Stimulated activated CD8-positive, alpha-beta memory T cell treated with anti-CD3 and anti-CD28 coated beads, Interleukin-4, amount 100 ng/mL, for 24 hours (primary cell): ENCODE measurements at regions not wholly inside any gene's neighbourhood (a gene's known extent, or its start where the extent isn't known, plus 50 kb on each side); places are given as distances from the start of the nearest gene placed in this dataset.
"Not testable (repeated sequence)": the region's sequence is repeated elsewhere in the genome, so short reads cannot be mapped to it uniquely, and the experiment has no call there.

Experiments
- DNase-seq: peaks from one replicate; pipeline ENCODE4 v3.0.0-alpha.2; 2020; ENCODE audit warnings: low read depth

- no peak for DNase-seq
Observed at GRCh38 chr3:6706777-6707176, 154.1 kb upstream of the GRM7 start.

- no peak for DNase-seq
Observed at GRCh38 chr3:6709178-6709577, 151.7 kb upstream of the GRM7 start.

- no peak for DNase-seq
Observed at GRCh38 chr3:6714962-6715361, 146.0 kb upstream of the GRM7 start.

GRCh38 chr3:6716420-6716819, 144.5 kb upstream of the GRM7 start:
- DNase-seq: no peak

- no peak for DNase-seq
Observed at GRCh38 chr3:6717026-6717943, 143.6 kb upstream of the GRM7 start.

- no peak for DNase-seq
Observed at GRCh38 chr3:6719999-6720398, 140.9 kb upstream of the GRM7 start.

GRCh38 chr3:6721491-6721890, 139.4 kb upstream of the GRM7 start:
- no peak for DNase-seq

- no peak for DNase-seq
Observed at GRCh38 chr3:6723205-6723604, 137.7 kb upstream of the GRM7 start.

GRCh38 chr3:6726811-6727210, 134.1 kb upstream of the GRM7 start:
- DNase-seq: no peak

GRCh38 chr3:6732807-6733206, 128.1 kb upstream of the GRM7 start:
- DNase-seq: no peak

GRCh38 chr3:6733699-6734394, 127.1 kb upstream of the GRM7 start:
- DNase-seq: no peak

GRCh38 chr3:6734395-6734746, 126.5 kb upstream of the GRM7 start:
- no peak for DNase-seq

GRCh38 chr3:6736836-6737629, 123.9 kb upstream of the GRM7 start:
- no peak for DNase-seq

GRCh38 chr3:6737630-6738029, 123.3 kb upstream of the GRM7 start:
- no peak for DNase-seq

GRCh38 chr3:6739288-6739687, 121.6 kb upstream of the GRM7 start:
- no peak for DNase-seq

GRCh38 chr3:6743067-6743720, 117.7 kb upstream of the GRM7 start:
- no peak for DNase-seq

- no peak for DNase-seq
Observed at GRCh38 chr3:6746443-6746842, 114.5 kb upstream of the GRM7 start.

- DNase-seq: no peak
Observed at GRCh38 chr3:6747017-6747416, 113.9 kb upstream of the GRM7 start.

- no peak for DNase-seq
Observed at GRCh38 chr3:6750782-6751181, 110.1 kb upstream of the GRM7 start.

GRCh38 chr3:6753536-6753935, 107.4 kb upstream of the GRM7 start:
- no peak for DNase-seq

GRCh38 chr3:6769532-6770396, 91.2 kb upstream of the GRM7 start:
- DNase-seq: not testable (repeated sequence)
